GM18867 (cell line): ENCODE measurements at regions not wholly inside any gene's neighbourhood (a gene's known extent, or its start where the extent isn't known, plus 50 kb on each side); places are given as distances from the start of the nearest gene placed in this dataset.

ENCODE experiments used
- ATAC-seq: cut with Tn5 transposase; IDR thresholded peaks from one replicate; pipeline ENCODE4 v1.9.1; 2021; ENCODE audit warnings: mild to moderate bottlenecking, moderate library complexity; ENCODE audit not compliant: unreplicated experiment

DNA sequence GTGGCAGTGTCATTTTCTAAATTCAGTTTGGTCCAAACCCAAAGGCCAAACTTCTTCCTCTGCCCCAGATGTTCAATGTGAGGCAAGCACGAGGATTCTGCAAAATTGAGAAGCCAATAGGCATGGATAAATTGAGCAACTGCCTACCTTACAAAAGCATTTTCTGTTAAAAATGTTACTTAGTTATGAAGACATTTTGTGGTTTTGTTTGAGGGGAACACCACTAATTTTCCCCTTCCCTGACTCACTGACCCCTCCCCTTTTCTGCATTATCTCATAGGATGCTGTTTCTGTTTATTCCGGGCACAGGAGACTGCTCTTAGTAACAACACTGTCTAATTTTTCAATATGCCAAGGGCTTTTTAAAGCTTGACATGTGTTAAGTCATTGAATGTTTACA lies 462.8 kb downstream of the INSC start:
- no peak for ATAC-seq

DNA sequence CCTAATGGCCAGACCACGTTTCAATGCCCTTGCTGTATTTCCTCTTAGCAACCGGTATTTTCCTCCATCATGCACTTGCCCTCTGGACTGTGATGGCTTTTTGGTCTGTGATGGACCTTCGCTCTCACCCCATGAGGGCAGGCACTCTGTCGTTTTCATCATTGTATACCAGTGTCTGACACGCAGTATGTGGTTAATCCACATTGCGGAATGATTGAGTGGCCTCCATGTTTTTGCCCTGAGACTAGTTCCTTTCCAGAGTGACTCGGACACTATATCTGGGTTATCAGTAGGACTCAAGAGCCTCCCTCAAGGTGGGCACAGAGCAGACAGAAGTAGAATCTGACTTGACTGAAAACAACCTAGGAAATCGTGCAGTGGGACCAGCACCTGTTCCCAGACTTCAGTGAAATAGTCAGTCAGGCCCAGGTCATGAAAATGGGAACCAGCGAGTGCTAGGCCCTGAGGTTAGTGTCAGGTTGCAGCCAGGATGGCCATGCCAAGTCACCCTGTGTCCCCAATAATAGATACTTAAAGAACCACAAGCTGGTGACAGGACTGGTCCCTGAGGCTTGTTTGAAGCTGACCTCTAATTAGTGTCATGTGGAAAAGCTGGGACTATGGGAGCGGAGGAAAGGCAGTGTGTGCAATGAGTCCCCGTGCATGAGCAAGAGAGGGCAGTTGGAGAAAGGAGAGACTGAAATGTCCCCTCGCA lies 464.7 kb downstream of the INSC start:
- no peak for ATAC-seq

DNA sequence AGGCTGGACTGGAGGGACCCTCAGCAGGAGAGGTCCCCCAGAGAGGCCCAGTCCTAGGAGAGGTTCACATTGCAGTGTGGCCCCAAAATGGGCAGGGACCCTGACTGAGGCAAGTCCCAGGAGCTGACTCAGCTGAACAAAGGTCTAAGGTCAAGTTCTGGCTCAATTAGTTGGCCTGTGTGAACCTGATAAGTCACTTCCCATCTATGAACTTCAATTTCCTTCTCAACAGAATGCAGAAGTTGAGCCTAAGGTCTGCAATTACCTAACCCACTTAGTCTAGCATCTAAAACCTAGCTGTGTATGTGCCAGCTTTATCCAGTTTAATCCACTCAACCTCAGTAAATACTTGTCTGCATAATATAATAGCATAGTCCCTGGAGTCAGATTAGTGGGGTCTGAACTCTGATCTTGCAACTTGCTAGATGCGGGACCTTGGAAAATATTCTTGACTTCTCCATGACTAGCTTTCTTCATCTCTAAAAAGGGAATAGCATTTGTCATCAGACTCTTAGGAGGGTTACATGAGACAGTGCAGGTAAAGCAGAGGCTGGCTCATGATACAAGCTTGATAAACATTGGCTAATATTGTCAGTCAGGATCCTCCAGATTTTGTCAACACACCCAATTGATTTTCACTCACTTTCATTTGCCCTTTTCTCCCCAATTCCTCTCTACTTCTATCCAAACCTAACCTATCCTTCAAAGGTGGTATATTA lies 465.5 kb downstream of the INSC start:
- no peak for ATAC-seq

- no peak for ATAC-seq
These were observed 466.0 kb downstream of the INSC start for GRCh38 chr11:15580775-15581095.

- no peak for ATAC-seq
These were observed 469.4 kb downstream of the INSC start for GRCh38 chr11:15584158-15584557.

- ATAC-seq: no peak
These were observed 471.0 kb downstream of the INSC start for GRCh38 chr11:15585602-15586331.

GRCh38 chr11:15586741-15587473 lies 472.2 kb downstream of the INSC start:
- ATAC-seq: no peak

GRCh38 chr11:15589070-15589626 lies 474.4 kb downstream of the INSC start:
- ATAC-seq: no peak

DNA sequence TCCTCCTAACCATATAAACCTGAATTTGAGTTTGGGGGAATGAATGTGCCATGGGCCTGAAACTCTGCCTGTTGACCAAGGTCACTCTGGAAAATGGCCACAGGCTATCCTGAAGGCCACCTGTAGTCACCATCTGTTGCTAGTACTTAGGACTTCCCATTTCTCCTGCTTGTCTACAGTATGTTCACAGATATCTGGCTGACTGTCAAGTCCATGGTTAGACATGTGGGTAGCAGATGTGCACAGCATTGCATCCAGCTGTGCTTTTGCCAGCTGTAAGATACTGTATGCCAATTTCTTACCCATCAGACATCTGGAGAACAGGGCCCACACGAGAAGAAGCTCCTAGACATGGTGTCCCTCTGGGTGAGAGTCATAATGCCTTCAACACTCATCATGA lies 475.4 kb downstream of the INSC start:
- ATAC-seq: no peak

DNA sequence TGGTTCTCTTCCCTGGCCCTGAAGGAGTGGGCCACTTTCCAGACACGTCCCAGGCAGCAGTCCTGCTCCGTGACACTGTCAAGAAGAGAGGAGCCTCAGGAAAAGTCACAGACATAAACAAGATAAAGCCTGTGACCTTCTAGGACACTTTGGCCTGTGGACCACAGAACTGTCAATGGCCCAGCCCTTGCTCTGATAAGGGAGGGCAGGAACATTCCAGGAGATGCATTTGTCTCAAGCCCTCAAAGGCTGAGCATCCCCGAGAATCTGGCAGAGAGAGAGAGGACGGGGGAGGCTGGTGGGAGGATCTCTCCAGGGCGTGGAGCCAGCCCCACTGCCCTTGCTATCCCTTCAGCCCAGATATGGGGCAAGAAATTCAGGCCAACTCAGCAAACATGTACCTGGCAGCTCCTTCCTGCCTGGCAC lies 476.4 kb downstream of the INSC start:
- ATAC-seq: no peak

DNA sequence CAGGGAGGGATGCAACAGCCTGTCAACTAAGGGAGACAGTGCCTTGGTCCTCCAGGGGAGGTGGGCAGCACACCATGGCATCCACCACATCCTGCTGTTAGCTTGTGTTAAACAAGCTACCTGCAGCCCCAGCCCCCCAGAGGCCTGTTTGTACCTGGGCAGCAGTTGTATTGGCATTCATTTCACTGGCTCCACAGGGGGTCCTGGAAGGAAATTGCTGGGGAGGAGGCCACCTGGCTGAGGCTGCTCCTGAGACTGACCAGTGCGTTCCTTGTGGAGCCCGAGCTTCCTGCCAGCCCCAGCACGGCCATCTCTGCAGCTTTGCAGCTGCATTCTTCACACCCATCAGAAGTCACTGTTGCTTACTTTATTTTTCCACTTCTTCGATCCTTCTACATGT lies 479.9 kb downstream of the INSC start:
- ATAC-seq: no peak

DNA sequence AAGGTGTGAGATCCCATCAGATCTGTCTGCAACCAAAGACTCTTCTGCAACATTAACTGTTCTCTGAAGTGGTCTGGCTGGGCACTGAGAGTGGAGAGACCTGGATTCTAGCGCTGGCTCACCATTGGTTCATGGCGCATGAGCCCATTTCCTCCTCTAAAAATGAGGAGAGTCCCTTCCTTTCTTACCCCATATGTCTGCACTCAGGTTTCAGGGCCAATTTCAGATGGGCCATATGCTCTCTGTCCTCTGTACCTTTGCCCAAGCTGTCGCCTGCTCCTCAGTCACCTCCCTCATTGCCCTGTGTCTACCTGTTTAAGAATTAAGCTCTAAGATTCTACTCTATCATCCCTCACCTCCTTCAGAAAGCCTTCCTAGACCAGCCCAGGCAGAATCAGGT lies 484.7 kb downstream of the INSC start:
- no peak for ATAC-seq

DNA sequence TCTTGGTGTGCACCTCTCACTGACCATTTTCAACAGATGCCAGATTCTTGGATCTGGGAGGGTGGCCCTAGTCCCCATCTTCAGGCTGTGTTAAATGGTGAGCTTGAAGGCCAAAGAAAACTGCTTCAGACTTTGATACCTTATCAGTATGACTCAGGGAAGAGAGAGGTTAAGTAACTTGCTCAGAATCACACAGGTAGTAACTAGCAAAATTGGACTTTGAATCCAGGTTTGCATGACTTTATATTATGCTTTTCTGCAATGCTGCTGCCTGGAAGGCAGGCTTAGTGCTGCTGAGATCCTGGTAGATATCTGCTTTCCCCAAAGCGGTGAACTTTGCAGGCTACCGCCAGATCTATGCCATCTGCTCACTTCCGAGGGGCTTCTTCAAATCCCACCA lies 487.3 kb downstream of the INSC start:
- no peak for ATAC-seq

DNA sequence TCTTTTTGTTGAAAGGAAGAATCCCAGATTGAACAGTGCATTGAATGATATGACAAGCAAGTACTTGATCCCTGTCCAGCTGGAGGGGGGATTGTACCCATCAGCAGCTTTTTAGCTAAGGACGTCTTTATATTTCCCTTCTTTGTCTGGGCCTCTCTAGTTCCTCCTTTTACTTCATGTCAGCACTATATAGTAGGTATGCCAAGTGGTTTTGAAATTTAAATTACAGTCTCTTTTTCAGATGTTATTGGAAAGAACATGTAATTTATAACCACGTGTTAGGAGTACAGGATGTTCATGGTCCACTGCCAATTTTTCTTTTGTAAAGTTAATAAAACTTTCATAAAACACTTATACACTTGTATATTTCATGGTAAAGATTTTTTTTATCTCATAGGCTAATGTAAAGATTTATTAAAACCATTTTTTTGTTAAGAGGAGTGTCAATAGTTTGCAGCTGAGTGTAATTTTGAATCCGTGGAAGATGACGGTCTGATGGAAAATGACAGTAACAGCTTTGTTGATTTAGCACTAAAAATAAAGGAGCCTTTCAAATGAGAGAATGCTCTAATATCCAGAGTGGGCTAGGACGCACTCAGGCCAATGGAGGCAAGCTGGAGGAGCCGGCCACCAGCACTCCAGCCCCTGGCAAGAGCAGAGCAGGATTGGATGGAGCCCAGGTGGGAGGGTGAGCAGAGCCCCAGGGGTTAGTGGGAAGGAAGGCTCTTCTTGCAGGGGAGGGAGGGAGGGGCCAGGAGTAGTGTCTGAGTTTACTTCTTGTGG lies 488.3 kb downstream of the INSC start:
- ATAC-seq: no peak

DNA sequence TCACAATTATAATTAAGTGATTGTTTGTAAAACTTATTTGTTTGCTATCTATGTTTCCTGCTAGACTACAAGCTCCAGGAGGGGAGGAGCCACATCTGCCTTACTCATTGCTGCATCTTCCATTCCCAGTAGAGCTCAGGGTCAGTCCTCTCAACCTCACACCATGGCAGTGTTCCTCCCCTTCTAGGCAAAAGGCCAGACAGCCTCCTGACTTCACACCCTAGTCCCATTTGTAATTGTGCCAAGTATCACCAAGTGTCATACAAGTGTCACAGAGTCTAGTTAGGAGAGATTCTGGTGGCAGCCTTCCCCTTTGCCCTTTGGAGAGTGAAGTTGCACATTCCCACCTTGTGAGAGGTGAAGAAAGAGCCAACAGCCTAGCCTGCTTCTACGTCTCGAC lies 490.4 kb downstream of the INSC start:
- no peak for ATAC-seq

DNA sequence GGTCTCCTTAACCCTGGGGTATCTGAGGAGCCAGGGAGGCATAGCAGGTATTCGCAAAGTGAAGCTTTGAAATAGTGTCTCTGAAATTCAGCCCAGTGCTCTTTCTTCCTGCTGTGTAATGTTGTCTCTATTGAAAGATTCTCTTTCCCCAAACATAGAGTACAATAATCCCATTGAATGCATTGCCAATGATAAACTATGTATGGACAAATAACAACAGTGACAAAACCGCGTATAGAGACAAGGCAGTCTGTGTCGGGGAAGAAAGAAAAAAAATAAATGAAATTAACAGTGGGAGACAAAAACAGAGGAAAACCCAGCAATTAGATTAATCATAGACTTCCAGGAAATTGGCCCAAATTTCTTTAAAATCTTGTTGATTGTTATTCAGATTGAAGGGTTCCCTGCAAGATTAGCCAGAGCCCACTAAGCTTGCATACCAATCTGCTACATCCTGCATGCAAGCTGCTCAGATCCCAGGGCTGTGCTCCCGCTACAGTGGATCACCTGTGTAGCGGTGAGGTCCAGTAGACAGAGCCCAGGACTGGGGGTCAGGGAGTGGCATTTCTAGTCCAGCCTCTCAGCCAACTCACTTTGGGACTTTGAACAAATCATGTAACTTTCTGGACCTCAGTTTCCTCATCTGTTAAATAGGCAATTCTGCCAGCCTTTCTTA lies 492.8 kb downstream of the INSC start:
- no peak for ATAC-seq

- ATAC-seq: no peak
These were observed 494.7 kb downstream of the INSC start for GRCh38 chr11:15609445-15609844.

DNA sequence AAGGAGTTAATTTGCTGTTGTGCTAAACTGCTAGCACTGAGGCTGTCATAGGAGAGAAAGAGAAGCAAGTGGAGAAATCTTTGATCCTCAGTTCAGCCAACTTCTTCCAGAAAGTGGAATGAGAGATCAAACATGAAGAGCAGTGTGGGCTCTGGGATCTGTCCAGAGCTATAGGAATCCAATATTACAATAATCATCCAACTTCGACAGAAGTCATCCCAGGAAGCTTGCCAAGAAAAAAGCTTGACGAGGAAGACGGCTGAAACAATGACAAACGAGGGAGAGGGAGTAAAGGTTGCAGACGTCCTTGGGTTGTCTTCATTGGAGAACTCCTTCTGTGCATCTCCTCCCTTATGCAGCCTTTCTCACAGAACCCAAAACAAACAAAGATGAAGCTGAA lies 496.2 kb downstream of the INSC start:
- no peak for ATAC-seq

GRCh38 chr11:15613251-15613650 lies 498.5 kb downstream of the INSC start:
- no peak for ATAC-seq

DNA sequence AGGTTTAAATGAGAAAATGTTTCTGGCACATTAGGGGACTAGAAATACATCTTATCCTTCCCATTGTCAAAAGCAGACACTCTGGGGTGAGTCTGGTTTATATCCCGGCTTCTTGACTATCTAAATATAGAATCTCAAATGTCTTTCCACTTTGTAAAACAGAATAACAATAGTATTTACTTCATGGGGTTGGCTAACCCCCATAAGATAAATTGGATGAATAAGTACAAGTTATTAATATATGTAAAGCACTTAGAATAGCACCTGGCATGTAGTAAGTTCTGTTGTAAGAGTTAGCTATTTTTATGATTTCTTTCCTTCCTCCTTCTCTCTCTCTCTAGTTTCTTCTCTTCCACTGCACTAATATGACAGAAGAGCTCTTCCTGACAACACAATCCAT lies 499.1 kb downstream of the INSC start:
- no peak for ATAC-seq
